ENCODE measurements at regions not wholly inside any gene's neighbourhood (a gene's known extent, or its start where the extent isn't known, plus 50 kb on each side); places are given as distances from the start of the nearest gene placed in this dataset.

DNA sequence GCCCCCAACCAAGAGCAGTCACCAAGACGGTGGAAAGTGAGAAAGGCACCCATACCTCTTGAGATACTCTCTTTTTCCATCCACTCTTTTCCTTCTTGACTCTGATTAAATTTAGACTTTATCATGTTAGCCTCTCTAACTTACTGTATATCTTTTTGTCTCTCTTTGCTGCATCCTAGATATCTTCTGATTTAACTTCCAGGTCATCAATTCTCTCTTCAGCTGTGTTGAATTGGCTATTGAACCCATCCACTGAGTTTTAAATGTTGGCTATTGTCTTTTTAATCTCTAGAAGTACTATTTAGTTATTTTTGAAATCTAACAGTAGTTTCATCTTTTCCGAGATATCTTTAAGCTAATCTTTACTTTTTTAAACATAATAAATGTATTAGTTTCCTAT lies 78.3 kb upstream of the MBOAT2 start:
- no peak for DNase-seq

GRCh38 chr2:9078405-9078804 lies 74.9 kb upstream of the MBOAT2 start:
- no peak for DNase-seq

DNA sequence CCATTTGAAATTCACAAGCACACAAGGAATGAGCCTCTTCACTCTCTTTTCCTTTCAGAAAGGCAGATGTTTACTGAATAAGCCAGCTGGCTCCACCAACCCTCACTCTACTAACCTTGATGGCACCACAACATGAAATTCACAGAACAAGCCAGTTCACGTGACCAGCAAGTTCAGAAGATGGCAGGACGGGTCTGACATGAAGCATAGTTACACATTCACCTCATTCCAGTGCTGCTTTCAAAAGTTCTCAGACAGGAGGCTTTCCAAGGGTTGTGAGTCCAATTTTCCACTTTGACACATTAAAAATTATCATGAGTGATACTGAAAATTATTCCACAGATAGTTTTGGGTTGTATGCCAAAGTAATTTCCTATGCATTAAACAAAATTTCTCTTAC lies 74.2 kb upstream of the MBOAT2 start:
- no peak for DNase-seq

DNA sequence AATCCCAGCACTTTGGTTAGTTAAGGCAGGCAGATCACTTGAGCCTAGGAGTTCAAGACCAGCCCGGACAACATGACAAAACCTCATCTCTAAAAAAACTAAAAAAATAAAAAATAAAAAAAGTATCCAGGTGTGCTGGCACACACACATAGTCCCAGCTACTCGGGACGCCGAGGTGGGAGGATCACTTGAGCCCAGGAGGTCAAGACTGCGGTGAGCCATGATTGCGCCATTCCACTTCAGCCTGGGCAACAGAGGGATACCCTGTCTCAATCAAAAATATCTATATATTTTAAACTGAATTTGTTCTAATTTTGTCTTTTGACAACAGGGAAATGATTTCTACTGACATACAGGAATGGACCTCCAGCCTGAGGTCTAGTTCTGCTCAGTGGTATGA lies 73.3 kb upstream of the MBOAT2 start:
- no peak for DNase-seq

DNA sequence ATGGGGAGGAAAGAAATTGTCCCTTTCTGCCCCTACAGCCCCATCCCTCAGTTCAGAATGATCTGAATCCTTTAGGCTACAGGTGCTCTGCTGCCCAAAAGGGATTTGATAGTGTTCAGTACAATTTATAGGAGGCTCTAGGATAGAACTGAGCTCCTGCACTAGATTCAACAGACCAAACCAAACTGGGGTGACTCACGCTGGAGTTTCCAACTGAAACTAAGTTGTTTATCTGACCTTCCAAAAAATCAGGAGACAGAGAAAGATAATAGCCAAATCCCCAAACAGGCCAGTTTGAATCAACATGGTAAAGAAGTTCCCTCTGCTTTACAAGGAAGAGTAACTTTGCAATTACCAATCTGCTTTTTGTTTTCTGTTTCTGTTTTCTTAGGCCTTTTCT lies 72.7 kb upstream of the MBOAT2 start:
- DNase-seq = no peak

GRCh38 chr2:9074930-9075329 lies 71.4 kb upstream of the MBOAT2 start:
- DNase-seq = no peak

DNA sequence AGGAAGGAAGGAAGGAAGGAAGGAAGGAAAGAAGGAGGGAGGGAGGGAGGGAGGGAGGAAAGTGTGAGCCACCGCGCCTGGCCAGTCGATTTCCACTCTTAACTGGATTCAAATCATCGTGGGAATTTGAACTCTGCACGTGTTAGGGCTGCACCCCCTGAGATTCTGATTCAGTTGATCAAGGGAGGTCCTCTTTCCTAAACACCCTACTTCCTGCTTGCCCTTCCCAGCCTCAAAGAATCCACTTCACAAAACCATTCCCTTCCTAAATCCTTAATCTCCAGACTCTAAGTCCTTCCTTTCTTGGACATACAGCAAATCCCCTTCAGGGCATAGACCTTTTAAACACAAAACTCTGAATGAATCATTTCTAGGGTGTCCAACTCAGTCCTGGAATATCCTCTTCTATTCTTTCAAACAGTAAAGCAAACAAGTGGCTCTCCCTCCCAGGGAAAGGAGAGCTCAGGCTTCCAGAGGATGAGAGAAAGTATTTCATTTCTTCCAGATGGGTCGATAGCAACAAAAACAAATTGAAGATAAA lies 68.2 kb upstream of the MBOAT2 start:
- DNase-seq = no peak

DNA sequence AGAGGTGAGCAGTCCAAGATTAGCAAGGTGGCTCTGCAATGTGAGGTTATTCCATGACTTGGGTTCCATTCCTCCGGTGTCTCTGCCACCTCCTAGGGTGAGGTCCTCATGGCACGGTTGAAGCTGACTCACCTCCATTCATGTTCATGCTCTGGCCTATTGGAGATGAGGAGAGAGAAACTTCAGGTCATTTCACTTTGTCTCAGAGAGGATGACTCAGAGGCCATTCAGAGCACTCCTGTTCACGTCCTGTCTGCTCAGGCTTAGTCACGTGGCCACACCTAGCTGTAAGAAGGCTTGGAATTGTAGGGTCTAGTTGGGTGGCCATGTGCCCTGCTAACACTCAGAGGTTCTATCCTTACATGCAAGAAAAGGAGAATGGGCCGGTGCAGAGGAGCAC lies 67.5 kb upstream of the MBOAT2 start:
- no peak for DNase-seq

GRCh38 chr2:9069543-9069942 lies 66.1 kb upstream of the MBOAT2 start:
- no peak for DNase-seq

DNA sequence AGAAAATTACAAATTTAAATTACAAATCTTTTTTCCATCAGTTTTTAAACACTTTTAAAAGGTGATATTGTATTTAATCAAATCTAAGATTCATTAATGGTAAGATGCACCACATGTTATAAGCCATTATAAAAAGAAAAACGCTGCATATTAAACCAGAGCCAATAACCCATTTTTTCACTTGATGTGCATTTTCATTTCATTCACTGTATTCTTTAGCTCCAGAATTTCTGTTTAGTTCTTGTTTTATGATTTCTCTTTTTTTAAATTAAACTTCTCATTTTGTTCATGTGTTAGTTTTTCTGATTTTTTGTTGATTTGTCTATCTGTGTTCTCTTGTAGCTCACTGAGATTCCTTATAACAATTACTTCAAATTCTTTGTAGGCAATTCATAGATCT lies 62.4 kb upstream of the MBOAT2 start:
- DNase-seq = no peak

- DNase-seq = no peak
Measured at GRCh38 chr2:9063023-9063606, 59.6 kb upstream of the MBOAT2 start.

- DNase-seq = no peak
Measured at GRCh38 chr2:9060819-9061218, 57.3 kb upstream of the MBOAT2 start.

DNA sequence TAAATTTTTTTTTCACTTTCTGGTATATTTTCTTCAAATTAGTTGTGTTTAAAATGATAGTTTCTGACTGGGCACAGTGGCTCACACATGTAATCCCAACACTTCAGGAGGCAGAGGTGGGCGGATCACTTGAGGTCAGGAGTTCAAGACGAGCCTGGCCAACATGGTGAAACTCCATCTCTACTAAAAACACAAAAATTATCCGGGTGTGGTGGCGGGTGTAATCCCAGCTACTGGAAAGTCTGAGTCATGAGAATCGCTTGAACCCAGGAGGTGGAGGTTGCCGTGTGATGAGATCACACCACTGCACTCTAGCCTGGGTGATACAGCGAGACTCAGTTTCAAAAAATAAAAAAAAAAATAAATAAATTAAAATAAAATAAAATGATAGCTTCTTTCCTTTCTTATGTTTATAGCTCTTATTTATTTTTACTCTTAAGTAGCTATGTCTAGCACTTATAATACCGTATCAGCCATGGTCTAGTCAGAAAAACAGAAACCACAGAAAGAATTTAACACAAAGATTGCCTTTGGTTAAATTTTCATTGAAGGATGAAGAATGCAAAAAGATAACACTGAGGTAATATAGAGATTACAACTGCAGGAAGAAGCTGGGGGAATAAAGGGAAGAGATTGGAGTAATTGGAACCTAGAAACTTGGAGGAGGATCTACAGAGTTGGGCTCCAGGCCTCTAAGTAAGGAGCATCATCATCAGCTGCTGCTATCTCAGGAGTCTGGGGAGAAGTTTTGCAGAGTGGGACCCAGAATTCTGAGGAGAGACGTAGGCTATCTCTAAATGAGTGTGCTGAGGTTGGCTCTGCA lies 54.7 kb upstream of the MBOAT2 start:
- no peak for DNase-seq

DNA sequence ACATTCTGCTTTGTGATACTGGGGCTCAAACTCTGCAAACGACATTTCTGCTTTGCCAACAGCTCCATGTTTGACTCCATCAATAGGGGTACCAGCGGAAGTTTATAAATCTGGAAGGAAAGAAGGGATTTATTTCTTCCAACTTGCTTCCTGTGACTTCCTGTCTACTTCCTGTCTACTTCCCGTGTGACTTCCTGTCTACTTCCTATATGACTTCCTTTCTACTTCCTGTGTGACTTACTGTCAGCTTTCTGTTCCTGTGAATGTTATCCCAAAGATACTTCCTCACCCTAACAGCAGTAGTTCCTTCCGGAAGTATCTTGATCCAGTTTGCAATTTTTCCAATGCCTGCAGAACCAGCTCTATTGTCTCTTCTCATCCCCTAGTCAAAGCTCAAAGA lies 52.0 kb upstream of the MBOAT2 start:
- DNase-seq = no peak

GRCh38 chr2:9053534-9053931 lies 50.0 kb upstream of the MBOAT2 start:
- DNase-seq = no peak

All from inflammatory macrophage (primary cell).